PFSK-1 (cell line): ENCODE measurements at regions not wholly inside any gene's neighbourhood (a gene's known extent, or its start where the extent isn't known, plus 50 kb on each side); places are given as distances from the start of the nearest gene placed in this dataset.

Experiments
- FOXP2 ChIP-seq: optimal IDR thresholded peaks from 2 replicates; pipeline ENCODE3; 2011; ENCODE audit warnings: borderline replicate concordance, control low read depth, inconsistent platforms; ENCODE audit not compliant: insufficient read depth; ENCODE audit errors: extremely low read length, extremely low read depth
- POLR2AphosphoS5 ChIP-seq: IDR thresholded peaks from 2 replicates; pipeline ENCODE4 v1.6.1; 2012; ENCODE audit warnings: low read depth, mild to moderate bottlenecking, control low read depth, low read length, moderate library complexity
- SIN3A ChIP-seq: IDR thresholded peaks from 2 replicates; pipeline ENCODE4 v1.6.1; 2012; ENCODE audit warnings: mild to moderate bottlenecking, low read length, moderate library complexity, borderline replicate concordance; ENCODE audit not compliant: insufficient read depth
- TAF1 ChIP-seq: IDR thresholded peaks from 2 replicates; pipeline ENCODE4 v1.6.1; 2012; ENCODE audit warnings: low read length, control low read depth, borderline replicate concordance; ENCODE audit not compliant: insufficient read depth
- TF ChIP-seq, protein P1 (sequence below), 2 experiments: IDR thresholded peaks; 2 replicates each; pipeline versions ENCODE4 v1.6.1 to v1.8.0; 2011 to 2012; ENCODE audit warnings: low read depth in 2 of 2, low read length in 2 of 2, control low read depth in 1 of 2, inconsistent platforms in 1 of 2, mild to moderate bottlenecking in 1 of 2, moderate library complexity in 1 of 2; ENCODE audit not compliant: insufficient read depth in 1 of 2

DNA sequence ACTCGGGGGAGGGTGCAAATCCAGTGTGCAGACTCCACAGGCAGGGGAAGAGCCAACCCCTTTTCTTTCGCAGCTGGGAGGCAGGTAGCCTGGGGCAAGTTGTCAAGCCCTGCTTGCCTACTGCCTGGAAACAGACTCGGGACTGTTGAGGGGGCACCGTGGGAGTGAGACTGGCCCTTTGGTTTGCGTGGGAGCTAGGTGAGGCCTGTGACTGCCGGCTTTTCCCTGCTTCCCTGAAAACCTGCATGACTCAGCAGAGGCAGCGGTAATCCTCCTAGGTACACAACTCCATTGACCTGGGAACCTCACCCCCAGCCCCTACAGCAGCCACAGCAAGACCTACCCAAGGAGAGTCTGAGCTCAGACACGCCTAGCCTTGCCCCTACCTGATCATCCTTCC lies 509.5 kb downstream of the DTWD2 start:
- TF ChIP-seq POLR2AphosphoS5: no peak
- TF ChIP-seq TAF1: no peak
- TF ChIP-seq, protein P1, sequence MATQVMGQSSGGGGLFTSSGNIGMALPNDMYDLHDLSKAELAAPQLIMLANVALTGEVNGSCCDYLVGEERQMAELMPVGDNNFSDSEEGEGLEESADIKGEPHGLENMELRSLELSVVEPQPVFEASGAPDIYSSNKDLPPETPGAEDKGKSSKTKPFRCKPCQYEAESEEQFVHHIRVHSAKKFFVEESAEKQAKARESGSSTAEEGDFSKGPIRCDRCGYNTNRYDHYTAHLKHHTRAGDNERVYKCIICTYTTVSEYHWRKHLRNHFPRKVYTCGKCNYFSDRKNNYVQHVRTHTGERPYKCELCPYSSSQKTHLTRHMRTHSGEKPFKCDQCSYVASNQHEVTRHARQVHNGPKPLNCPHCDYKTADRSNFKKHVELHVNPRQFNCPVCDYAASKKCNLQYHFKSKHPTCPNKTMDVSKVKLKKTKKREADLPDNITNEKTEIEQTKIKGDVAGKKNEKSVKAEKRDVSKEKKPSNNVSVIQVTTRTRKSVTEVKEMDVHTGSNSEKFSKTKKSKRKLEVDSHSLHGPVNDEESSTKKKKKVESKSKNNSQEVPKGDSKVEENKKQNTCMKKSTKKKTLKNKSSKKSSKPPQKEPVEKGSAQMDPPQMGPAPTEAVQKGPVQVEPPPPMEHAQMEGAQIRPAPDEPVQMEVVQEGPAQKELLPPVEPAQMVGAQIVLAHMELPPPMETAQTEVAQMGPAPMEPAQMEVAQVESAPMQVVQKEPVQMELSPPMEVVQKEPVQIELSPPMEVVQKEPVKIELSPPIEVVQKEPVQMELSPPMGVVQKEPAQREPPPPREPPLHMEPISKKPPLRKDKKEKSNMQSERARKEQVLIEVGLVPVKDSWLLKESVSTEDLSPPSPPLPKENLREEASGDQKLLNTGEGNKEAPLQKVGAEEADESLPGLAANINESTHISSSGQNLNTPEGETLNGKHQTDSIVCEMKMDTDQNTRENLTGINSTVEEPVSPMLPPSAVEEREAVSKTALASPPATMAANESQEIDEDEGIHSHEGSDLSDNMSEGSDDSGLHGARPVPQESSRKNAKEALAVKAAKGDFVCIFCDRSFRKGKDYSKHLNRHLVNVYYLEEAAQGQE (IDR thresholded peaks at IDR 0.05; ENCODE audit: insufficient read depth in 1 of 2, low read depth in 2 of 2, low read length in 2 of 2): no peak
- no peak for TF ChIP-seq SIN3A
- no peak for TF ChIP-seq FOXP2
